T47D (cell line): ENCODE measurements at regions not wholly inside any gene's neighbourhood (a gene's known extent, or its start where the extent isn't known, plus 50 kb on each side); places are given as distances from the start of the nearest gene placed in this dataset.

Experiments used
- DNase-seq, 2 experiments: peaks; one replicate each; pipeline versions ENCODE4 v3.0.0 to v3.0.0-alpha.2; 2011 to 2012; ENCODE audit warnings: low read depth in 1 of 2, low spot score in 1 of 2
- JUND ChIP-seq: IDR thresholded peaks from 2 replicates; pipeline ENCODE4 v1.6.1; 2012; ENCODE audit warnings: low read depth
- in situ Hi-C: cut with HindIII; loops from 2 replicates; pipeline ENCODE4 v1.10.0; 2016; ENCODE audit warnings: low sequenced_read_pairs, low pct_unique_long_range_greater_than_20kb

- DNase-seq: no peak
- no peak for TF ChIP-seq JUND
- in situ Hi-C loops: no loop called here
These were observed 91.8 kb upstream of the GLRA1 start for GRCh38 chr5:152016421-152016820.

- no peak for DNase-seq
- in situ Hi-C loops: no loop called here
- TF ChIP-seq JUND: no peak
These were observed 83.1 kb upstream of the GLRA1 start for GRCh38 chr5:152007653-152008335.

GRCh38 chr5:152004095-152004494 is 79.4 kb upstream of the GLRA1 start:
- no peak for DNase-seq
- no peak for TF ChIP-seq JUND
- in situ Hi-C loops: no loop called here
